GM13977 (cell line): ENCODE measurements at regions not wholly inside any gene's neighbourhood (a gene's known extent, or its start where the extent isn't known, plus 50 kb on each side); places are given as distances from the start of the nearest gene placed in this dataset.
"Not testable (repeated sequence)": the region's sequence is repeated elsewhere in the genome, so short reads cannot be mapped to it uniquely, and the experiment has no call there.

Source experiments
- DNase-seq: peaks from one replicate; pipeline ENCODE4 v3.0.0; 2012; ENCODE audit warnings: low spot score
- CTCF ChIP-seq: IDR thresholded peaks from 2 replicates; pipeline ENCODE4 v1.5.1; 2012; ENCODE audit warnings: mild to moderate bottlenecking, control low read depth; ENCODE audit not compliant: insufficient read depth; ENCODE audit errors: extremely low read depth, missing control alignments
- in situ Hi-C: fragments of 300-500 bp; cut with MboI; formaldehyde crosslinking; loops from one replicate; pipeline ENCODE4 v1.12.0; 2022; ENCODE audit warnings: low sequenced_read_pairs, low pct_unique_long_range_greater_than_20kb, mixed read lengths, inconsistent platforms; ENCODE audit not compliant: unreplicated experiment

GRCh38 chr14:53376064-53376463, 222.9 kb upstream of the DDHD1 start:
- no peak for TF ChIP-seq CTCF
- DNase-seq: no peak
- in situ Hi-C loops: no loop called here

GRCh38 chr14:53375599-53375998, 222.5 kb upstream of the DDHD1 start:
- no peak for DNase-seq
- in situ Hi-C loops: no loop called here
- TF ChIP-seq CTCF: no peak

GRCh38 chr14:53368711-53369201, 215.6 kb upstream of the DDHD1 start:
- in situ Hi-C loops: no loop called here
- TF ChIP-seq CTCF: no peak
- DNase-seq: no peak

- no peak for TF ChIP-seq CTCF
- in situ Hi-C loops: no loop called here
- DNase-seq: no peak
Measured at GRCh38 chr14:53368066-53368465, 214.9 kb upstream of the DDHD1 start.

GRCh38 chr14:53367644-53368026, 214.5 kb upstream of the DDHD1 start:
- TF ChIP-seq CTCF: no peak
- in situ Hi-C loops: no loop called here
- DNase-seq: no peak

GRCh38 chr14:53365486-53366130, 212.5 kb upstream of the DDHD1 start:
- TF ChIP-seq CTCF: no peak
- in situ Hi-C loops: no loop called here
- DNase-seq: no peak

- DNase-seq, in situ Hi-C loops: not testable (repeated sequence)
Measured at GRCh38 chr14:53362916-53363315, 209.8 kb upstream of the DDHD1 start.
